GM12873 (cell line): ENCODE measurements at regions not wholly inside any gene's neighbourhood (a gene's known extent, or its start where the extent isn't known, plus 50 kb on each side); places are given as distances from the start of the nearest gene placed in this dataset.

Source experiments
- CTCF ChIP-seq: IDR thresholded peaks from 2 replicates; pipeline ENCODE4 v1.5.1; 2012; ENCODE audit warnings: low read depth, mild to moderate bottlenecking, moderate library complexity, low read length, control low read depth; ENCODE audit not compliant: insufficient read depth; ENCODE audit errors: missing control alignments

- no peak for TF ChIP-seq CTCF
Observed at GRCh38 chr3:24863215-24863614, 368.6 kb upstream of the THRB start.

- no peak for TF ChIP-seq CTCF
Observed at GRCh38 chr3:24867783-24868182, 373.1 kb upstream of the THRB start.

GRCh38 chr3:24881239-24881638 lies 386.6 kb upstream of the THRB start:
- TF ChIP-seq CTCF, result no peak

GRCh38 chr3:24886501-24886900 lies 391.9 kb upstream of the THRB start:
- TF ChIP-seq CTCF, result no peak

- no peak for TF ChIP-seq CTCF
Observed at GRCh38 chr3:24890012-24890411, 395.4 kb upstream of the THRB start.

- no peak for TF ChIP-seq CTCF
Observed at GRCh38 chr3:24899373-24899772, 404.7 kb upstream of the THRB start.

GRCh38 chr3:24899901-24900603 lies 405.4 kb upstream of the THRB start:
- TF ChIP-seq CTCF, result no peak
